Mesenchymal stem cell (in vitro differentiated cells and primary cell): ENCODE measurements at regions not wholly inside any gene's neighbourhood (a gene's known extent, or its start where the extent isn't known, plus 50 kb on each side); places are given as distances from the start of the nearest gene placed in this dataset.

Experiments used
- DNase-seq: peaks from one replicate; pipeline ENCODE4 v3.0.0-alpha.2; 2013
- H2AFZ ChIP-seq: one replicate; pipeline ENCODE4 v1.6.1; 2013; ENCODE audit warnings: low read depth, mild to moderate bottlenecking, control low read depth, inconsistent platforms, low read length, moderate library complexity
- H2AK5ac ChIP-seq: 2 replicates; pipeline ENCODE4 v1.6.1; 2013; ENCODE audit warnings: low read length, moderate library complexity, mild to moderate bottlenecking, inconsistent platforms; ENCODE audit not compliant: severe bottlenecking
- H2BK120ac ChIP-seq: one replicate; pipeline ENCODE4 v1.6.1; 2013; ENCODE audit warnings: low read depth, mild to moderate bottlenecking, inconsistent platforms, low read length, moderate library complexity
- H2BK12ac ChIP-seq, 2 experiments: one replicate each; pipeline ENCODE4 v1.6.1; 2013; ENCODE audit warnings: inconsistent platforms in 2 of 2, low read length in 2 of 2, mild to moderate bottlenecking in 2 of 2, moderate library complexity in 2 of 2, control low read depth in 1 of 2
- H2BK15ac ChIP-seq: one replicate; pipeline ENCODE4 v1.6.1; 2013; ENCODE audit warnings: mild to moderate bottlenecking, low read depth, inconsistent platforms; ENCODE audit not compliant: poor library complexity, severe bottlenecking
- H2BK5ac ChIP-seq: 2 replicates; pipeline ENCODE4 v1.6.1; 2013; ENCODE audit warnings: low read depth, mild to moderate bottlenecking, low read length, control low read depth, inconsistent platforms; ENCODE audit not compliant: poor library complexity, severe bottlenecking
- H3K14ac ChIP-seq, 2 experiments: one replicate each; pipeline ENCODE4 v1.6.1; 2013; ENCODE audit warnings: inconsistent platforms in 2 of 2, low read length in 2 of 2, control low read depth in 1 of 2, mild to moderate bottlenecking in 1 of 2, moderate library complexity in 1 of 2
- H3K18ac ChIP-seq, 2 experiments: one replicate each; pipeline ENCODE4 v1.6.1; 2013; ENCODE audit warnings: inconsistent platforms in 2 of 2, low read length in 2 of 2, control low read depth in 1 of 2, low read depth in 1 of 2, mild to moderate bottlenecking in 1 of 2
- H3K23ac ChIP-seq, 2 experiments: one replicate each; pipeline ENCODE4 v1.6.1; 2013; ENCODE audit warnings: inconsistent platforms in 2 of 2, low read length in 2 of 2, mild to moderate bottlenecking in 2 of 2, moderate library complexity in 2 of 2, control low read depth in 1 of 2
- H3K27ac ChIP-seq: 2 replicates; pipeline ENCODE4 v1.5.1; 2013; ENCODE audit warnings: mild to moderate bottlenecking, moderate library complexity, low read length, control low read depth, inconsistent platforms; ENCODE audit not compliant: poor library complexity, severe bottlenecking
- H3K27me3 ChIP-seq, 2 experiments: 2 replicates each; pipeline versions ENCODE4 v1.6.1 to v1.7.0; 2013; ENCODE audit warnings: low read length in 2 of 2, mild to moderate bottlenecking in 2 of 2, moderate library complexity in 2 of 2, control low read depth in 1 of 2, inconsistent platforms in 1 of 2; ENCODE audit not compliant: control insufficient read depth in 1 of 2, insufficient read depth in 1 of 2
- H3K36me3 ChIP-seq, 2 experiments: 2 replicates each; pipeline versions ENCODE4 v1.6.1 to v1.7.0; 2013; ENCODE audit warnings: low read length in 2 of 2, control low read depth in 1 of 2, inconsistent platforms in 1 of 2, low read depth in 1 of 2, mild to moderate bottlenecking in 1 of 2; ENCODE audit not compliant: insufficient read depth in 2 of 2, control insufficient read depth in 1 of 2
- H3K4ac ChIP-seq, 2 experiments: one replicate each; pipeline ENCODE4 v1.6.1; 2013; ENCODE audit warnings: inconsistent platforms in 2 of 2, low read length in 2 of 2, mild to moderate bottlenecking in 2 of 2, moderate library complexity in 2 of 2, control low read depth in 1 of 2, low read depth in 1 of 2
- H3K4me1 ChIP-seq: 2 replicates; pipeline ENCODE4 v1.6.1; 2013; ENCODE audit warnings: low read depth, low read length, control low read depth; ENCODE audit not compliant: control insufficient read depth, insufficient read depth
- H3K4me2 ChIP-seq: 2 replicates; pipeline ENCODE4 v1.6.1; 2013; ENCODE audit warnings: low read length, mild to moderate bottlenecking, inconsistent platforms; ENCODE audit not compliant: poor library complexity, severe bottlenecking
- H3K4me3 ChIP-seq, 2 experiments: 2 replicates each; pipeline versions ENCODE4 v1.5.1 to v1.7.0; 2013; ENCODE audit warnings: low read length in 2 of 2, mild to moderate bottlenecking in 2 of 2, control low read depth in 1 of 2, low read depth in 1 of 2; ENCODE audit not compliant: insufficient read depth in 1 of 2
- H3K79me1 ChIP-seq: replicated peaks from 2 replicates; pipeline ENCODE4 v1.6.1; 2013; ENCODE audit warnings: mild to moderate bottlenecking, control low read depth, low read length, inconsistent platforms; ENCODE audit not compliant: poor library complexity, severe bottlenecking
- H3K9ac ChIP-seq: 2 replicates; pipeline ENCODE4 v1.7.0; 2013; ENCODE audit warnings: mild to moderate bottlenecking, low read length, moderate library complexity
- H3K9me3 ChIP-seq: 2 replicates; pipeline ENCODE4 v1.7.0; 2013; ENCODE audit warnings: mild to moderate bottlenecking, low read length; ENCODE audit not compliant: control insufficient read depth
- H4K8ac ChIP-seq: one replicate; pipeline ENCODE4 v1.6.1; 2013; ENCODE audit warnings: inconsistent platforms, mild to moderate bottlenecking, low read length, moderate library complexity
- H4K91ac ChIP-seq: one replicate; pipeline ENCODE4 v1.6.1; 2013; ENCODE audit warnings: mild to moderate bottlenecking, low read length, inconsistent platforms
- WGBS: methylation state at CpG from one replicate; pipeline ENCODE4 v1.1.7; 2013; ENCODE audit warnings: mixed read lengths; 5-methylcytosine and 5-hydroxymethylcytosine counted together

- WGBS: 83% methylated on average over 2 of the region's 3 CpGs
- H2BK120ac ChIP-seq: no peak overlapping the region
- no peak overlapping the region for H3K18ac ChIP-seq
- no peak overlapping the region for H3K4me2 ChIP-seq
- H2AFZ ChIP-seq: no peak overlapping the region
- no peak overlapping the region for H2BK12ac ChIP-seq
- H3K36me3 ChIP-seq: no peaks in the 10 kb centered on the region
- no peak overlapping the region for H2AK5ac ChIP-seq
- no peaks in the 10 kb centered on the region for H3K79me1 ChIP-seq
- no peaks in the 10 kb centered on the region for H3K4me1 ChIP-seq
- H3K4ac ChIP-seq: no peak overlapping the region
- no peak overlapping the region for H3K9ac ChIP-seq
- no peak overlapping the region for H2BK5ac ChIP-seq
- H3K23ac ChIP-seq: no peak overlapping the region
- no peak overlapping the region for H3K27ac ChIP-seq
- no peak overlapping the region for H2BK15ac ChIP-seq
- H4K91ac ChIP-seq: no peak overlapping the region
- H3K14ac ChIP-seq: no peak overlapping the region
- no peak overlapping the region for H4K8ac ChIP-seq
- H3K9me3 ChIP-seq: no peaks in the 10 kb centered on the region
- no peak for DNase-seq
- H3K4me3 ChIP-seq: no peak overlapping the region
- no peaks in the 10 kb centered on the region for H3K27me3 ChIP-seq
Observed at GRCh38 chr2:58543442-58543841, 302.3 kb upstream of the FANCL start.

GRCh38 chr2:58541511-58541910 is 300.4 kb upstream of the FANCL start:
- 66% methylated on average over 5 of the region's 7 CpGs for WGBS
- no peak overlapping the region for H2BK120ac ChIP-seq
- H3K14ac ChIP-seq: no peak overlapping the region
- DNase-seq: no peak
- no peak overlapping the region for H3K4me3 ChIP-seq
- H3K27me3 ChIP-seq: no peaks in the 10 kb centered on the region
- no peak overlapping the region for H2BK15ac ChIP-seq
- H3K23ac ChIP-seq: no peak overlapping the region
- H3K27ac ChIP-seq: no peak overlapping the region
- no peak overlapping the region for H3K18ac ChIP-seq
- H3K4me1 ChIP-seq: no peaks in the 10 kb centered on the region
- no peak overlapping the region for H2BK12ac ChIP-seq
- H3K4me2 ChIP-seq: no peak overlapping the region
- no peak overlapping the region for H2AFZ ChIP-seq
- H3K9ac ChIP-seq: no peak overlapping the region
- no peak overlapping the region for H3K4ac ChIP-seq
- H3K36me3 ChIP-seq: no peaks in the 10 kb centered on the region
- no peak overlapping the region for H2AK5ac ChIP-seq
- H3K9me3 ChIP-seq: no peaks in the 10 kb centered on the region
- no peak overlapping the region for H4K91ac ChIP-seq
- no peak overlapping the region for H2BK5ac ChIP-seq
- H3K79me1 ChIP-seq: no peaks in the 10 kb centered on the region
- H4K8ac ChIP-seq: no peak overlapping the region

GRCh38 chr2:58540681-58541080 is 299.6 kb upstream of the FANCL start:
- no peak overlapping the region for H2AK5ac ChIP-seq
- no peak overlapping the region for H3K14ac ChIP-seq
- H3K4me3 ChIP-seq: no peak overlapping the region
- DNase-seq: no peak
- H3K4ac ChIP-seq: no peak overlapping the region
- no peak overlapping the region for H2AFZ ChIP-seq
- H2BK120ac ChIP-seq: no peak overlapping the region
- H4K91ac ChIP-seq: no peak overlapping the region
- no peaks in the 10 kb centered on the region for H3K9me3 ChIP-seq
- H3K79me1 ChIP-seq: no peaks in the 10 kb centered on the region
- no peak overlapping the region for H3K9ac ChIP-seq
- 60% methylated on average over 1 of the region's 4 CpGs for WGBS
- no peak overlapping the region for H3K27ac ChIP-seq
- no peaks in the 10 kb centered on the region for H3K4me1 ChIP-seq
- H3K18ac ChIP-seq: no peak overlapping the region
- no peaks in the 10 kb centered on the region for H3K36me3 ChIP-seq
- H2BK12ac ChIP-seq: no peak overlapping the region
- H4K8ac ChIP-seq: no peak overlapping the region
- no peak overlapping the region for H2BK15ac ChIP-seq
- no peak overlapping the region for H3K23ac ChIP-seq
- H2BK5ac ChIP-seq: no peak overlapping the region
- H3K27me3 ChIP-seq: no peaks in the 10 kb centered on the region
- no peak overlapping the region for H3K4me2 ChIP-seq

- H3K9ac ChIP-seq: no peak overlapping the region
- H3K23ac ChIP-seq: no peak overlapping the region
- no peak overlapping the region for H3K14ac ChIP-seq
- H3K18ac ChIP-seq: no peak overlapping the region
- H3K4me3 ChIP-seq: no peak overlapping the region
- no peak overlapping the region for H2BK5ac ChIP-seq
- H3K36me3 ChIP-seq: no peaks in the 10 kb centered on the region
- no peak overlapping the region for H4K8ac ChIP-seq
- no peak overlapping the region for H3K27ac ChIP-seq
- H3K79me1 ChIP-seq: no peaks in the 10 kb centered on the region
- H2BK120ac ChIP-seq: no peak overlapping the region
- no peaks in the 10 kb centered on the region for H3K9me3 ChIP-seq
- H3K4ac ChIP-seq: no peak overlapping the region
- no peaks in the 10 kb centered on the region for H3K27me3 ChIP-seq
- peak; percentile 40 for DNase-seq
- no peak overlapping the region for H2AFZ ChIP-seq
- H2BK15ac ChIP-seq: no peak overlapping the region
- no peak overlapping the region for H4K91ac ChIP-seq
- H2AK5ac ChIP-seq: no peak overlapping the region
- WGBS: no CpG with 5 or more reads among the region's 4 CpGs
- H2BK12ac ChIP-seq: no peak overlapping the region
- H3K4me1 ChIP-seq: peaks cover 2% of the 10 kb centered on the region
- peak overlapping the region; percentile 16 for H3K4me2 ChIP-seq
Observed at GRCh38 chr2:58539973-58540372, 298.8 kb upstream of the FANCL start.
